ENCODE measurements at regions not wholly inside any gene's neighbourhood (a gene's known extent, or its start where the extent isn't known, plus 50 kb on each side); places are given as distances from the start of the nearest gene placed in this dataset.

- POLR2A ChIA-PET: no interaction called here
- no peak overlapping the region for H2AFZ ChIP-seq (ENCODE audit: low read depth)
- no peaks in the 10 kb centered on the region for H3K36me3 ChIP-seq (replicated peaks in 1 of 2; ENCODE audit: control insufficient read depth in 1 of 2, insufficient read depth in 2 of 2, low read length in 1 of 2)
- no peaks in the 10 kb centered on the region for H3K9me3 ChIP-seq
- WGBS (ENCODE audit: low lambda C conversion rate): 80% methylated on average over 16 of the region's 17 CpGs
- no peak overlapping the region for H3K4me3 ChIP-seq (ENCODE audit: low read depth in 2 of 2, low read length in 1 of 2)
- TF ChIP-seq NRF1 (IDR thresholded peaks at IDR 0.05; ENCODE audit: low read depth, low read length) (no peak), GABPA (IDR thresholded peaks at IDR 0.05; ENCODE audit: low read depth) (no peak), FOXJ3 (CRISPR knock-in tag; IDR thresholded peaks at IDR 0.05) (no peak), IRF3 (IDR thresholded peaks at IDR 0.05; ENCODE audit: low read depth, low read length) (no peak), YY1 (IDR thresholded peaks at IDR 0.05; ENCODE audit: low read depth) (no peak), FOSL2 (IDR thresholded peaks at IDR 0.05; ENCODE audit: borderline replicate concordance, low read depth) (no peak), ZBTB33 (IDR thresholded peaks at IDR 0.05; ENCODE audit: borderline replicate concordance, low read depth) (no peak), CHD2 (IDR thresholded peaks at IDR 0.05; ENCODE audit: low read length, partially characterized antibody) (no peak), SIN3A (IDR thresholded peaks at IDR 0.05; ENCODE audit: borderline replicate concordance, low read depth, low read length) (no peak), EZH2phosphoT487 (IDR thresholded peaks at IDR 0.05; ENCODE audit: borderline replicate concordance, low read depth) (no peak), TCF12 (IDR thresholded peaks at IDR 0.05) (no peak)
- TF ChIP-seq, protein P1, sequence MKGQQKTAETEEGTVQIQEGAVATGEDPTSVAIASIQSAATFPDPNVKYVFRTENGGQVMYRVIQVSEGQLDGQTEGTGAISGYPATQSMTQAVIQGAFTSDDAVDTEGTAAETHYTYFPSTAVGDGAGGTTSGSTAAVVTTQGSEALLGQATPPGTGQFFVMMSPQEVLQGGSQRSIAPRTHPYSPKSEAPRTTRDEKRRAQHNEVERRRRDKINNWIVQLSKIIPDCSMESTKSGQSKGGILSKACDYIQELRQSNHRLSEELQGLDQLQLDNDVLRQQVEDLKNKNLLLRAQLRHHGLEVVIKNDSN (IDR thresholded peaks at IDR 0.05; ENCODE audit: borderline replicate concordance, low read depth): no peak
- TF ChIP-seq, protein P2, sequence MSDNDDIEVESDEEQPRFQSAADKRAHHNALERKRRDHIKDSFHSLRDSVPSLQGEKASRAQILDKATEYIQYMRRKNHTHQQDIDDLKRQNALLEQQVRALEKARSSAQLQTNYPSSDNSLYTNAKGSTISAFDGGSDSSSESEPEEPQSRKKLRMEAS (IDR thresholded peaks at IDR 0.05; ENCODE audit: low read depth): no peak
- H3K4me1 ChIP-seq (ENCODE audit: control insufficient read depth in 1 of 2, insufficient read depth in 2 of 2, low read depth in 1 of 2, low read length in 1 of 2): peaks cover 17 to 24% of the 10 kb centered on the region in 2 experiments; a peak in 3 of 4 replicates
- no peaks in the 10 kb centered on the region for H3K79me2 ChIP-seq (ENCODE audit: insufficient read depth)
- no peak overlapping the region for H3K27ac ChIP-seq (ENCODE audit: low read depth in 2 of 2, low read length in 1 of 2)
- DNase-seq: no peak
- CTCF ChIA-PET: interaction anchor here (1.0 kb wide), 1 partner anchor 157 kb away, joined by 3 read pairs; no protein-coding TSS in a partner anchor
- H3K9ac ChIP-seq: no peak overlapping the region
- H3F3A ChIP-seq (replicated peaks; ENCODE audit: insufficient read depth): peaks cover 7% of the 10 kb centered on the region
- no peaks in the 10 kb centered on the region for H3K27me3 ChIP-seq (ENCODE audit: insufficient read depth)
- H3K4me2 ChIP-seq: no peak overlapping the region
- H4K20me1 ChIP-seq (ENCODE audit: insufficient read depth): no peaks in the 10 kb centered on the region
- H3K9me2 ChIP-seq: no peaks in the 10 kb centered on the region
These were observed 113.4 kb downstream of the ASB7 start for GRCh38 chr15:100715571-100716455.
